ENCODE measurements at regions not wholly inside any gene's neighbourhood (a gene's known extent, or its start where the extent isn't known, plus 50 kb on each side); places are given as distances from the start of the nearest gene placed in this dataset.
"Not testable (repeated sequence)": the region's sequence is repeated elsewhere in the genome, so short reads cannot be mapped to it uniquely, and the experiment has no call there.

- ATAC-seq, result no peak
- Histone ChIP-seq H3K36me3 (ENCODE audit: low read depth, low read length) (no peaks in the 10 kb centered on the region), H4K20me1 (ENCODE audit: low read length) (no peaks in the 10 kb centered on the region), H3K4me1 (ENCODE audit: insufficient read depth, low read length) (no peaks in the 10 kb centered on the region), H3K4me2 (ENCODE audit: low read length) (no peak overlapping the region), H3K27me3 (ENCODE audit: low read length) (no peaks in the 10 kb centered on the region), H2AFZ (ENCODE audit: low read length) (no peak overlapping the region), H3K9ac (ENCODE audit: low read length) (no peak overlapping the region), H3K4me3 (ENCODE audit: low read length) (no peak overlapping the region), H3K9me3 (ENCODE audit: low read length) (no peaks in the 10 kb centered on the region), H3F3A (ENCODE audit: low read length, unreplicated experiment) (no peaks in the 10 kb centered on the region), H3K27ac (ENCODE audit: low read length) (no peak overlapping the region), H3K79me2 (ENCODE audit: low read length) (no peaks in the 10 kb centered on the region), H3K9me2 (replicated peaks; ENCODE audit: low read length) (no peaks in the 10 kb centered on the region)
- no peak for DNase-seq
- TF ChIP-seq CTCF (conservative IDR thresholded peaks at IDR 0.05; ENCODE audit: low read depth, low read length) (no peak), EZH2 (IDR thresholded peaks at IDR 0.05; ENCODE audit: low read length, unreplicated experiment) (no peak), EZH2phosphoT487 (IDR thresholded peaks at IDR 0.05; ENCODE audit: borderline replicate concordance, low read length) (no peak)
- CTCF ChIA-PET, result no interaction called here
- no TSS peak for BruUV-seq (replicated peaks)
- intact Hi-C loops (cut with micrococcal nuclease), result no loop called here
- POLR2A ChIA-PET (ENCODE audit: unreplicated experiment), result no interaction called here
Observed at GRCh38 chr6:126667728-126668127, 327.8 kb downstream of the CENPW start.

GRCh38 chr6:126672649-126673048 lies 332.7 kb downstream of the CENPW start:
- Histone ChIP-seq H3K27me3 (ENCODE audit: low read length) (no peaks in the 10 kb centered on the region), H3F3A (ENCODE audit: low read length, unreplicated experiment) (no peaks in the 10 kb centered on the region), H3K9me2 (replicated peaks; ENCODE audit: low read length) (no peaks in the 10 kb centered on the region), H3K9ac (ENCODE audit: low read length) (no peak overlapping the region), H3K4me2 (ENCODE audit: low read length) (no peak overlapping the region), H3K27ac (ENCODE audit: low read length) (no peak overlapping the region), H3K36me3 (ENCODE audit: low read depth, low read length) (no peaks in the 10 kb centered on the region), H3K4me3 (ENCODE audit: low read length) (no peak overlapping the region), H3K4me1 (ENCODE audit: insufficient read depth, low read length) (no peaks in the 10 kb centered on the region), H2AFZ (ENCODE audit: low read length) (no peak overlapping the region), H3K9me3 (ENCODE audit: low read length) (no peaks in the 10 kb centered on the region), H4K20me1 (ENCODE audit: low read length) (no peaks in the 10 kb centered on the region), H3K79me2 (ENCODE audit: low read length) (no peaks in the 10 kb centered on the region)
- TF ChIP-seq EZH2 (IDR thresholded peaks at IDR 0.05; ENCODE audit: low read length, unreplicated experiment), result no peak
- no peak for TF ChIP-seq CTCF (conservative IDR thresholded peaks at IDR 0.05; ENCODE audit: low read depth, low read length)
- TF ChIP-seq EZH2phosphoT487 (IDR thresholded peaks at IDR 0.05; ENCODE audit: borderline replicate concordance, low read length), result no peak
- BruUV-seq (replicated peaks), result no TSS peak
- ChIA-PET CTCF (no interaction called here), POLR2A (ENCODE audit: unreplicated experiment) (no interaction called here)
- intact Hi-C loops (cut with micrococcal nuclease), result no loop called here
- DNase-seq (no peak), ATAC-seq (no peak)

GRCh38 chr6:126673749-126674148 lies 333.8 kb downstream of the CENPW start:
- H3F3A ChIP-seq (ENCODE audit: low read length, unreplicated experiment); POLR2A ChIA-PET (ENCODE audit: unreplicated experiment); BruUV-seq (replicated peaks); intact Hi-C loops (cut with micrococcal nuclease); CTCF ChIA-PET; ATAC-seq; H3K36me3 ChIP-seq (ENCODE audit: low read depth, low read length); H2AFZ ChIP-seq (ENCODE audit: low read length); H3K4me2 ChIP-seq (ENCODE audit: low read length); H3K79me2 ChIP-seq (ENCODE audit: low read length); DNase-seq; H3K9ac ChIP-seq (ENCODE audit: low read length); H3K9me2 ChIP-seq (replicated peaks; ENCODE audit: low read length); H3K27ac ChIP-seq (ENCODE audit: low read length); H3K27me3 ChIP-seq (ENCODE audit: low read length); H3K4me3 ChIP-seq (ENCODE audit: low read length); H3K4me1 ChIP-seq (ENCODE audit: insufficient read depth, low read length); H3K9me3 ChIP-seq (ENCODE audit: low read length); H4K20me1 ChIP-seq (ENCODE audit: low read length): not testable (repeated sequence)
